Liver (tissue), 8 donors: ENCODE measurements at regions not wholly inside any gene's neighbourhood (a gene's known extent, or its start where the extent isn't known, plus 50 kb on each side); places are given as distances from the start of the nearest gene placed in this dataset.

Source experiments
- DNase-seq: peaks from one replicate; pipeline ENCODE4 v3.0.0-alpha.2; 2017; ENCODE audit warnings: low spot score
- H3K27ac ChIP-seq, 2 donors: one replicate each; pipeline ENCODE4 v1.7.0; 2013; ENCODE audit warnings: inconsistent platforms in 2 of 2, low read length in 2 of 2, control low read depth in 1 of 2, low read depth in 1 of 2, mild to moderate bottlenecking in 1 of 2
- H3K27me3 ChIP-seq, 4 donors: one replicate each; pipeline versions ENCODE4 v1.6.1 to v1.7.0; 2013; ENCODE audit warnings: low read length in 3 of 4, inconsistent platforms in 1 of 4, mild to moderate bottlenecking in 1 of 4, moderate library complexity in 1 of 4; ENCODE audit not compliant: control insufficient read depth in 4 of 4, insufficient read depth in 4 of 4
- H3K36me3 ChIP-seq, 4 donors: one replicate each; pipeline versions ENCODE4 v1.6.1 to v1.7.0; 2013; ENCODE audit warnings: low read length in 3 of 4, mild to moderate bottlenecking in 3 of 4, low read depth in 1 of 4, moderate library complexity in 1 of 4; ENCODE audit not compliant: control insufficient read depth in 4 of 4, insufficient read depth in 3 of 4
- H3K4me1 ChIP-seq, 4 donors: one replicate each; pipeline versions ENCODE4 v1.6.1 to v1.7.0; 2013; ENCODE audit warnings: low read length in 3 of 4, mild to moderate bottlenecking in 3 of 4, moderate library complexity in 1 of 4; ENCODE audit not compliant: control insufficient read depth in 4 of 4, insufficient read depth in 4 of 4
- H3K4me3 ChIP-seq, 3 donors: one replicate each; pipeline versions ENCODE4 v1.6.1 to v1.7.0; 2013; ENCODE audit warnings: low read length in 3 of 3, control low read depth in 1 of 3, low read depth in 1 of 3, mild to moderate bottlenecking in 1 of 3
- H3K9ac ChIP-seq, 2 donors: one replicate each; pipeline ENCODE4 v1.7.0; 2013; ENCODE audit warnings: low read length in 2 of 2, mild to moderate bottlenecking in 2 of 2, moderate library complexity in 2 of 2, control low read depth in 1 of 2, low read depth in 1 of 2
- H3K9me3 ChIP-seq, 4 donors: one replicate each; pipeline versions ENCODE4 v1.6.1 to v1.7.0; 2013; ENCODE audit warnings: low read length in 3 of 4; ENCODE audit not compliant: control insufficient read depth in 4 of 4
- ATF3 ChIP-seq: IDR thresholded peaks from 2 replicates; pipeline ENCODE4 v1.6.1; 2016; ENCODE audit warnings: antibody characterized with exemption
- CTCF ChIP-seq: fragments of 150-350 bp; IDR thresholded peaks from 2 replicates; pipeline ENCODE4 v1.5.1; 2017; ENCODE audit warnings: improper control_type of control experiment, low read depth, low read length; ENCODE audit not compliant: missing input control
- EGR1 ChIP-seq, 2 donors: IDR thresholded peaks; 2 replicates each; pipeline ENCODE4 v1.6.1; 2016 to 2018; ENCODE audit warnings: antibody characterized with exemption in 2 of 2, low read depth in 2 of 2
- FOXA1 ChIP-seq: IDR thresholded peaks from 2 replicates; pipeline ENCODE4 v1.6.1; 2016; ENCODE audit warnings: antibody characterized with exemption
- FOXA2 ChIP-seq: IDR thresholded peaks from 2 replicates; pipeline ENCODE4 v1.6.1; 2016; ENCODE audit warnings: antibody characterized with exemption
- GABPA ChIP-seq, 2 donors: IDR thresholded peaks in 1 of 2; conservative IDR thresholded peaks in 1 of 2; 2 replicates each; pipeline ENCODE4 v1.6.1; 2016; ENCODE audit warnings: antibody characterized with exemption in 2 of 2, mild to moderate bottlenecking in 1 of 2, moderate library complexity in 1 of 2
- JUND ChIP-seq, 2 donors: IDR thresholded peaks; 2 replicates each; pipeline ENCODE4 v1.6.1; 2016; ENCODE audit warnings: antibody characterized with exemption in 2 of 2
- MAX ChIP-seq: IDR thresholded peaks from 2 replicates; pipeline ENCODE4 v1.6.1; 2016; ENCODE audit warnings: antibody characterized with exemption
- RAD21 ChIP-seq, 2 donors: IDR thresholded peaks; 2 replicates each; pipeline ENCODE4 v1.6.1; 2016; ENCODE audit warnings: antibody characterized with exemption in 2 of 2, mild to moderate bottlenecking in 2 of 2
- REST ChIP-seq: IDR thresholded peaks from 2 replicates; pipeline ENCODE4 v1.6.1; 2016; ENCODE audit warnings: antibody characterized with exemption, mild to moderate bottlenecking
- RXRA ChIP-seq, 2 donors: IDR thresholded peaks; 2 replicates each; pipeline ENCODE4 v1.6.1; 2017 to 2018; ENCODE audit warnings: antibody characterized with exemption in 2 of 2, mild to moderate bottlenecking in 1 of 2
- SP1 ChIP-seq: IDR thresholded peaks from 2 replicates; pipeline ENCODE4 v1.6.1; 2018; ENCODE audit warnings: antibody characterized with exemption, mild to moderate bottlenecking
- TAF1 ChIP-seq: conservative IDR thresholded peaks from 2 replicates; pipeline ENCODE4 v1.6.1; 2016; ENCODE audit warnings: antibody characterized with exemption, mild to moderate bottlenecking
- YY1 ChIP-seq: IDR thresholded peaks from 2 replicates; pipeline ENCODE4 v1.6.1; 2016; ENCODE audit warnings: antibody characterized with exemption, mild to moderate bottlenecking
- ZBTB33 ChIP-seq: IDR thresholded peaks from 2 replicates; pipeline ENCODE4 v1.6.1; 2016; ENCODE audit warnings: antibody characterized with exemption
- WGBS: extraction: QIAGEN DNeasy Blood & Tissue Kit; methylation state at CpG from one replicate; pipeline ENCODE4 v1.1.7; 2013; 5-methylcytosine and 5-hydroxymethylcytosine counted together
- donor health status: healthy.
- donor health status: healthy.
- donor health status: healthy.
- donor health status: healthy.
- donor health status: healthy.

- no peak for TF ChIP-seq ZBTB33
These were observed 165.4 kb upstream of the AGTR1 start (continued) for GRCh38 chr3:148532326-148532725.

GRCh38 chr3:148532774-148533173 is 164.9 kb upstream of the AGTR1 start:
- Histone ChIP-seq H3K4me3 (no peak overlapping the region), H3K27ac (no peak overlapping the region), H3K4me1 (peaks cover 0 to 6% (median 0%) of the 10 kb centered on the region in 4 donors), H3K36me3 (no peaks in the 10 kb centered on the region), H3K9me3 (no peaks in the 10 kb centered on the region), H3K9ac (no peak overlapping the region), H3K27me3 (no peaks in the 10 kb centered on the region)
- TF ChIP-seq MAX: no peak
- TF ChIP-seq YY1: no peak
- no peak for TF ChIP-seq CTCF
- TF ChIP-seq ATF3: no peak
- TF ChIP-seq RXRA (IDR thresholded peaks at IDR 0.05): no peak
- TF ChIP-seq REST: no peak
- no peak for TF ChIP-seq ZBTB33
- no peak for TF ChIP-seq EGR1 (IDR thresholded peaks at IDR 0.05; ENCODE audit: low read depth in 2 of 2)
- no peak for TF ChIP-seq JUND (IDR thresholded peaks at IDR 0.05)
- TF ChIP-seq RAD21 (IDR thresholded peaks at IDR 0.05): no peak
- TF ChIP-seq GABPA (IDR thresholded peaks at IDR 0.05 in 1 of 2, conservative IDR thresholded peaks at IDR 0.05 in 1 of 2): no peak
- TF ChIP-seq SP1: no peak
- no peak for TF ChIP-seq TAF1
- no peak for TF ChIP-seq FOXA2
- no peak for TF ChIP-seq FOXA1
- no peak for DNase-seq
- WGBS: 92% methylated on average over 3 of the region's 3 CpGs
